Kidney epithelial cell (primary cell): ENCODE measurements at regions not wholly inside any gene's neighbourhood (a gene's known extent, or its start where the extent isn't known, plus 50 kb on each side); places are given as distances from the start of the nearest gene placed in this dataset.

ENCODE experiments used
- DNase-seq: peaks from one replicate; pipeline ENCODE4 v3.0.0-alpha.2; 2010; ENCODE audit warnings: low read depth
- H3K27me3 ChIP-seq: 2 replicates; pipeline ENCODE4 v1.6.0; 2011; ENCODE audit warnings: low read length; ENCODE audit not compliant: control insufficient read depth, insufficient read depth
- H3K36me3 ChIP-seq: 2 replicates; pipeline ENCODE4 v1.5.1; 2011; ENCODE audit warnings: low read length; ENCODE audit not compliant: control insufficient read depth, insufficient read depth
- H3K4me3 ChIP-seq: 2 replicates; pipeline ENCODE4 v1.5.1; 2011; ENCODE audit warnings: low read depth, mild to moderate bottlenecking, control low read depth, low read length
- TF ChIP-seq, protein P1 (sequence below): IDR thresholded peaks from 2 replicates; pipeline ENCODE4 v1.5.1; 2011; ENCODE audit warnings: mild to moderate bottlenecking, moderate library complexity, low read length, control low read depth, inconsistent platforms; ENCODE audit not compliant: insufficient read depth, poor library complexity, severe bottlenecking

DNA sequence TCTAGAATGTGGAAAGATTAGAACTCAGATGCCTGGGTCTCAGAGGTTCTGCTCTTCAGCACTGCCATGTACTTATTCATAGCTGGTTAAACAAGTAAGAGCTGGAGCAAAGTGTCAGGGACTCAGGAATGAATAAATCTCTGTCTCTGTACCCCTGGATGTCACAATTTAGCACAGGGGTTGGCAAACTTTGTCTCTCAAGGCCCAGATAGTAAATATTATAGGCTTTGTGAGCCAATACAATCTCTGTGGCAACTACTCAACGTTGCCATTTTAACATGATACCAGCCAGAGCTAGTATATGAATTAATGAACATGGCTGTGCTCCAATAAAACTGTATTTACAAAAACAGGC, 220.3 kb upstream of the MON1B start:
- TF ChIP-seq, protein P1, sequence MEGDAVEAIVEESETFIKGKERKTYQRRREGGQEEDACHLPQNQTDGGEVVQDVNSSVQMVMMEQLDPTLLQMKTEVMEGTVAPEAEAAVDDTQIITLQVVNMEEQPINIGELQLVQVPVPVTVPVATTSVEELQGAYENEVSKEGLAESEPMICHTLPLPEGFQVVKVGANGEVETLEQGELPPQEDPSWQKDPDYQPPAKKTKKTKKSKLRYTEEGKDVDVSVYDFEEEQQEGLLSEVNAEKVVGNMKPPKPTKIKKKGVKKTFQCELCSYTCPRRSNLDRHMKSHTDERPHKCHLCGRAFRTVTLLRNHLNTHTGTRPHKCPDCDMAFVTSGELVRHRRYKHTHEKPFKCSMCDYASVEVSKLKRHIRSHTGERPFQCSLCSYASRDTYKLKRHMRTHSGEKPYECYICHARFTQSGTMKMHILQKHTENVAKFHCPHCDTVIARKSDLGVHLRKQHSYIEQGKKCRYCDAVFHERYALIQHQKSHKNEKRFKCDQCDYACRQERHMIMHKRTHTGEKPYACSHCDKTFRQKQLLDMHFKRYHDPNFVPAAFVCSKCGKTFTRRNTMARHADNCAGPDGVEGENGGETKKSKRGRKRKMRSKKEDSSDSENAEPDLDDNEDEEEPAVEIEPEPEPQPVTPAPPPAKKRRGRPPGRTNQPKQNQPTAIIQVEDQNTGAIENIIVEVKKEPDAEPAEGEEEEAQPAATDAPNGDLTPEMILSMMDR: no peak
- no peak overlapping the region for H3K4me3 ChIP-seq

DNA sequence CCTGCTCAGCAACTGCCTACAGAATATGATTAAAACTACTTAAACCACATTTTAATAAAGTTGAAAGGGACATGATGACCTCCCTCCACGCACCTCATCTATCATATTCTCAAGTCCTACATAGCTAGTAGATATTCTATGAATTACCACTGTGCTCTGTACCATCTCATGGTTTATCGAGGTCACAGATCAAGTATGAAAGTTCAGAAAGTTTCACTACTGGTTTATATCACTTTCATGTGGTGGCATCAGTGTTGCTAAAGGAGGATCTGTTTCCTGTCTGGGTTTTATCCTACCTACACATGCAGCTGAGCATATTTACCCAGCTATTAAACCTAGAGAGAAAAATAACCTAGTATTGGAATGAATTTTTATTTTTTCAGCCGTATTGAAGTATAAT, 214.9 kb upstream of the MON1B start:
- TF ChIP-seq, protein P1: no peak
- DNase-seq: no peak
- H3K4me3 ChIP-seq: no peak overlapping the region
- H3K27me3 ChIP-seq: no peaks in the 10 kb centered on the region
- no peaks in the 10 kb centered on the region for H3K36me3 ChIP-seq

More for the DNA sequence above, 220.3 kb upstream of the MON1B start:
- Histone ChIP-seq H3K36me3 (no peaks in the 10 kb centered on the region), H3K27me3 (no peaks in the 10 kb centered on the region)
- no peak for DNase-seq

DNA sequence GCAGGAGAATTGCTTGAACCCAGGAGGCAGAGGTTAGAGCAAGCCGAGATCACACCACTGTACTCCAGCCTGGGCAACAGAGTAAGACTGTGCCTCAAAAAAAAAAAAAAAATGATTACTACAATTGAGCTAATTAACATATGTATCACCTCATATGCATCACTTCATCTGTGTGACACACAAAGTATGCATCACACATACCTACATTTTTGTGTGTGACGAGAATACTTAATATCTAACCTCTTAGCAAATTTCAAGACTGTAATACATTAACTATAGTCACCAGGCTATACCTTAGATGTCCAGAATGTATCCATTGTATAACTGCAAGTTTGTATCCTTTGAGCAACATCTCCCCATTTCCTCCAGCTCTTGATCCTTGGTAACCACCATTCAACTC, 214.2 kb upstream of the MON1B start:
- no peak overlapping the region for H3K4me3 ChIP-seq
- H3K36me3 ChIP-seq: no peaks in the 10 kb centered on the region
- TF ChIP-seq, protein P1: no peak
- H3K27me3 ChIP-seq: no peaks in the 10 kb centered on the region
- no peak for DNase-seq

DNA sequence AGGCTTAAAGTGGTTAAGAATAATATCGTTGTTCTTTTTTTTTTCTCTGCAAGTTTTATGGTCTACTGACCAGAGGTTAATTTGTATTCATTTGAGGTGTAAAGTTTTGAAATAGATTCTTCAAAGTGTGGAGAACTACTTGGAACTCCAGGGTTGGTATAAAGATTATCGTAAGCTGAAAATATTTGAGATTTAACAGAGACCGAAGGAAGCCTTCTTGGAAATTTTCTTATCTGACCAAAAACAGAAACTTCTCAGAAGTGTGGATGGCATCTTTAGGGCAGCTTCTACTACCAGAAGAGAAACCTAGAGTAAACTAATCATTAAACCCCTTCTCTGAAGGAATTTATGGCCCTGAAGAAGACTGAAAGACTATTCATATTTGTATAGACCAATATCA, 206.8 kb upstream of the MON1B start:
- H3K4me3 ChIP-seq: no peak overlapping the region
- DNase-seq: no peak
- H3K36me3 ChIP-seq: no peaks in the 10 kb centered on the region
- H3K27me3 ChIP-seq: no peaks in the 10 kb centered on the region
- TF ChIP-seq, protein P1: no peak

DNA sequence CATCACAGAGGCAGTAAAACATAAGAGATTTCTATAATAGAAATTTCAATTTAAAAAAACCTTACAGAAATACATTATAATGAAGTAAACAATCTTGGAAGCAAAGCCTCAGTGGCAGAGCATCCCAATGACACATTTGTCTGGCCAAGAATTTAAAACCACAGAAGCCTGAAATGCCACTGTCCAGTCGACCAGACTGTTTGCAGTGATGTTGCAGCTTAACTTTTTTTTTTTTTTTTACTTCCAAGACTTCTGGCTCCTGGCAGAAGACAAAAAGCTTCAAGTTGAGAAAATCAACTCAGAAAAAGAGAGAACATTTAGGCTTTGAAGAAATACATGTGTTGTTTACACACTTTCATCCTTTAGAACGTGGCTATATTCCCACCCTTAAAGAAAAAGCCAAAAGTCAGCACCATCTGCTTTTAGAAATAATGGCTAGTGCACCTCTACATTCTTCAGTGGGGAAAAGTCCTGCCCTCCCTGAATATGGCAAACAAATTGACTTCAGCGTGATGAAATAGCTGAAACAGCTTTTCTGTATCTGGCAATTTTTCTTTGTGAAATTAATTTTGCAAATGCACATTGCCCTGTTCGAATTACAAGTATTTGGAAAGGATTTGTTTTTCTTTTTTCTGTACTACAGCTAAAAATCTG, 205.5 kb upstream of the MON1B start:
- no peak overlapping the region for H3K4me3 ChIP-seq
- no peaks in the 10 kb centered on the region for H3K27me3 ChIP-seq
- TF ChIP-seq, protein P1: no peak

DNA sequence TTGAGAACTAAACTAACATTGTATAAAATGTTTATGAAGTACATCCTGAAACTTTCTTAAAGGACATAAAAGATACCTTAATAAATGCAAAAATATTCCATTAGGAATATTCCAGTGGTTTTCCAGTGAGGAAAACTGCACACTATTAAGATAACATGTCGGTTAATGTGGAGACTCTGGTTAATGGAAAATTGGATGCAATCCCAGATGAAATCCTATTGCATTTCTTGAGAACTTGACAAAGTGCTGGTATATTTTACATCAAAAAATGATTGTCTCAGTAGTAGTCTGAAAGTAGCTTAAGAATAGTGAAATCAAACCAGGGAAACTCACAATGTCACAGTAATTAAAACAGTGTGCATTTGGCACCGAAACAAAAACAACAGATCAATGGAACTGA, 202.5 kb upstream of the MON1B start:
- no peaks in the 10 kb centered on the region for H3K27me3 ChIP-seq
- no peak for DNase-seq
- TF ChIP-seq, protein P1: no peak
- H3K4me3 ChIP-seq: no peak overlapping the region
- no peaks in the 10 kb centered on the region for H3K36me3 ChIP-seq

More for the DNA sequence above, 205.5 kb upstream of the MON1B start:
- DNase-seq: peak; percentile 25
- no peaks in the 10 kb centered on the region for H3K36me3 ChIP-seq
